B cell (primary cell): ENCODE measurements at regions not wholly inside any gene's neighbourhood (a gene's known extent, or its start where the extent isn't known, plus 50 kb on each side); places are given as distances from the start of the nearest gene placed in this dataset.

ENCODE experiments used
- ATAC-seq: fragments of 200-7000 bp; cut with Tn5 transposase; one replicate; pipeline ENCODE4 v1.10.0; 2021; ENCODE audit warnings: low read depth, mild to moderate bottlenecking, moderate number of reproducible peaks, moderate library complexity
- CTCF ChIA-PET: fragments of 350-600 bp; sonication (Branson Sonifier 250); formaldehyde crosslinking; loops from one replicate; lab custom pipeline; 2021; ENCODE audit warnings: antibody characterized with exemption, inconsistent platforms; lab: Charles Lee
- POLR2A ChIA-PET: fragments of 350-600 bp; sonication (Branson Sonifier 250); formaldehyde crosslinking; loops from one replicate; lab custom pipeline; 2021; ENCODE audit warnings: antibody characterized with exemption; lab: Charles Lee
- DNase-seq: peaks from one replicate; pipeline ENCODE4 v3.0.0; 2013
- H2AFZ ChIP-seq: 2 replicates; pipeline ENCODE4 v1.6.1; 2012; ENCODE audit warnings: mild to moderate bottlenecking, low read depth, low read length; ENCODE audit not compliant: insufficient read depth, poor library complexity, severe bottlenecking
- H3K27ac ChIP-seq, 2 donors: 1 replicate in 1 of 2; 2 replicates in 1 of 2; pipeline ENCODE4 v1.5.1; 2012 to 2013; ENCODE audit warnings: low read length in 2 of 2, mild to moderate bottlenecking in 2 of 2, moderate library complexity in 1 of 2
- H3K27me3 ChIP-seq, 4 experiments: fragments of 200-600 bp in 1 of 4; sonication (generic) in 1 of 4; replicated peaks in 1 of 4; 1 replicate in 2 of 4; 2 replicates in 2 of 4; pipeline versions ENCODE4 v1.6.1 to v1.7.0; 2013 to 2016; ENCODE audit warnings: low read length in 3 of 4, mild to moderate bottlenecking in 2 of 4, mixed read lengths in 1 of 4, moderate library complexity in 1 of 4; ENCODE audit not compliant: insufficient read depth in 4 of 4, control insufficient read depth in 3 of 4; ENCODE audit errors: control extremely low read depth in 1 of 4
- H3K36me3 ChIP-seq, 2 experiments: replicated peaks in 1 of 2; 1 replicate in 1 of 2; 2 replicates in 1 of 2; pipeline versions ENCODE4 v1.6.1 to v1.7.1; 2013; ENCODE audit warnings: low read length in 1 of 2; ENCODE audit not compliant: insufficient read depth in 2 of 2, control insufficient read depth in 1 of 2; ENCODE audit errors: control extremely low read depth in 1 of 2, extremely low read depth in 1 of 2
- H3K4me1 ChIP-seq, 2 donors: fragments of 200-600 bp in 1 of 2; sonication (generic) in 1 of 2; 1 replicate in 1 of 2; 2 replicates in 1 of 2; pipeline versions ENCODE4 v1.5.1 to v1.6.1; 2013 to 2017; ENCODE audit warnings: low read length in 2 of 2; ENCODE audit not compliant: control insufficient read depth in 2 of 2, insufficient read depth in 2 of 2
- H3K4me2 ChIP-seq: replicated peaks from 2 replicates; pipeline ENCODE3; 2012; ENCODE audit warnings: mild to moderate bottlenecking, low read depth, low read length; ENCODE audit not compliant: poor library complexity, severe bottlenecking
- H3K4me3 ChIP-seq, 5 experiments: fragments of 200-600 bp in 1 of 5; sonication (generic) in 1 of 5; 1 replicate in 3 of 5; 2 replicates in 2 of 5; pipeline versions ENCODE4 v1.5.1 to v1.7.0; 2011 to 2016; ENCODE audit warnings: low read length in 4 of 5, mild to moderate bottlenecking in 4 of 5, low read depth in 2 of 5, control low read depth in 1 of 5, moderate library complexity in 1 of 5; ENCODE audit not compliant: insufficient read depth in 1 of 5; ENCODE audit errors: control extremely low read depth in 1 of 5, extremely low read depth in 1 of 5
- H3K79me2 ChIP-seq: fragments of 200-600 bp; sonication (generic); one replicate; pipeline ENCODE4 v1.6.0; 2016; ENCODE audit warnings: low read length; ENCODE audit not compliant: control insufficient read depth, insufficient read depth
- H3K9ac ChIP-seq: fragments of 200-600 bp; sonication (generic); 2 replicates; pipeline ENCODE4 v1.6.1; 2017; ENCODE audit warnings: mild to moderate bottlenecking, low read length, moderate library complexity
- H3K9me3 ChIP-seq, 3 donors: one replicate each; pipeline versions ENCODE4 v1.6.1 to v1.7.1; 2013; ENCODE audit warnings: low read length in 2 of 3; ENCODE audit not compliant: control insufficient read depth in 2 of 3, insufficient read depth in 1 of 3; ENCODE audit errors: control extremely low read depth in 1 of 3
- H4K20me1 ChIP-seq: 2 replicates; pipeline ENCODE4 v1.6.0; 2012; ENCODE audit warnings: mild to moderate bottlenecking, low read length; ENCODE audit not compliant: insufficient read depth, control insufficient read depth, poor library complexity, severe bottlenecking
- H3K27ac Mint-ChIP-seq: one replicate; pipeline ENCODE4 v1.8.0; 2021; ENCODE audit warnings: mixed read lengths
- H3K27me3 Mint-ChIP-seq: one replicate; pipeline ENCODE4 v1.8.0; 2021; ENCODE audit warnings: mixed read lengths
- H3K4me1 Mint-ChIP-seq: one replicate; pipeline ENCODE4 v1.8.0; 2021; ENCODE audit warnings: mixed read lengths
- H3K4me3 Mint-ChIP-seq: one replicate; pipeline ENCODE4 v1.8.0; 2021; ENCODE audit warnings: mixed read lengths
- H3K9me3 Mint-ChIP-seq: one replicate; pipeline ENCODE4 v1.8.0; 2022; ENCODE audit warnings: mixed read lengths; ENCODE audit not compliant: insufficient read depth
- EZH2 ChIP-seq: IDR thresholded peaks from 2 replicates; pipeline ENCODE4 v1.6.1; 2012; ENCODE audit warnings: borderline replicate concordance, low read depth, mild to moderate bottlenecking, moderate library complexity, low read length; ENCODE audit not compliant: insufficient read depth, poor library complexity, severe bottlenecking
- WGBS: methylation state at CpG from one replicate; pipeline ENCODE4 v1.1.5; 2013; ENCODE audit warnings: missing lambda C conversion rate; ENCODE audit not compliant: insufficient coverage; 5-methylcytosine and 5-hydroxymethylcytosine counted together
- intact Hi-C: fragments of 100-400 bp; cut with micrococcal nuclease; formaldehyde crosslinking; loops from one replicate; pipeline ENCODE4 v1.10.0; 2022
- TF ChIP-seq, protein P1 (sequence below): fragments of 200-600 bp; IDR thresholded peaks from one replicate; pipeline ENCODE4 v1.8.0; 2022; ENCODE audit warnings: antibody characterized with exemption, mild to moderate bottlenecking

DNA sequence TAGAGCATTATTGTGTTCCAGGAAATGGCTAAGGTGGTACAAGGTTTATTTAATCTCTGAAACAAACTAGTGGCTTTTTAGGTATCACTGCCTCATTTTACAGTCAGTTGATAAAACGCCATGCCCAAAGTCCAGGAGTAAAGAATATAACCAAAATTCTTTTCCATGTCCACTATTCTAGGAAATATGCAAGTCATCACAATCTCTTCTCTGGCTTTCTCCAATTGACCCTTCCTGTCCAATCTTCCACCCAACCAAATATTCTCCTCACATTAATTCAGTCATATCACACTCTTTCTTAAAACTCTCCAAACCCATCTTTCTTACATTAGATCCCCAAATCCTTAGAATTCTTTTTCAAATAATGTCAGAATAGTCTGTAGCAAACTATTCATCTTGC, 1110.0 kb upstream of the CDH8 start:
- Histone ChIP-seq H4K20me1 (no peaks in the 10 kb centered on the region), H2AFZ (no peak overlapping the region), H3K4me1 (no peaks in the 10 kb centered on the region), H3K9me3 (peaks cover 0 to 9% (median 0%) of the 10 kb centered on the region in 3 donors), H3K4me2 (no peak overlapping the region), H3K27ac (no peak overlapping the region), H3K4me3 (no peak overlapping the region), H3K27me3 (no peaks in the 10 kb centered on the region), H3K79me2 (no peaks in the 10 kb centered on the region), H3K9ac (no peak overlapping the region), H3K36me3 (no peaks in the 10 kb centered on the region)
- no peak overlapping the region for H3K27ac Mint-ChIP-seq
- TF ChIP-seq, protein P1, sequence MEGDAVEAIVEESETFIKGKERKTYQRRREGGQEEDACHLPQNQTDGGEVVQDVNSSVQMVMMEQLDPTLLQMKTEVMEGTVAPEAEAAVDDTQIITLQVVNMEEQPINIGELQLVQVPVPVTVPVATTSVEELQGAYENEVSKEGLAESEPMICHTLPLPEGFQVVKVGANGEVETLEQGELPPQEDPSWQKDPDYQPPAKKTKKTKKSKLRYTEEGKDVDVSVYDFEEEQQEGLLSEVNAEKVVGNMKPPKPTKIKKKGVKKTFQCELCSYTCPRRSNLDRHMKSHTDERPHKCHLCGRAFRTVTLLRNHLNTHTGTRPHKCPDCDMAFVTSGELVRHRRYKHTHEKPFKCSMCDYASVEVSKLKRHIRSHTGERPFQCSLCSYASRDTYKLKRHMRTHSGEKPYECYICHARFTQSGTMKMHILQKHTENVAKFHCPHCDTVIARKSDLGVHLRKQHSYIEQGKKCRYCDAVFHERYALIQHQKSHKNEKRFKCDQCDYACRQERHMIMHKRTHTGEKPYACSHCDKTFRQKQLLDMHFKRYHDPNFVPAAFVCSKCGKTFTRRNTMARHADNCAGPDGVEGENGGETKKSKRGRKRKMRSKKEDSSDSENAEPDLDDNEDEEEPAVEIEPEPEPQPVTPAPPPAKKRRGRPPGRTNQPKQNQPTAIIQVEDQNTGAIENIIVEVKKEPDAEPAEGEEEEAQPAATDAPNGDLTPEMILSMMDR = no peak
- no peak for TF ChIP-seq EZH2
- no peaks in the 10 kb centered on the region for H3K27me3 Mint-ChIP-seq
- ChIA-PET POLR2A (no interaction called here), CTCF (no interaction called here)
- 75% methylated on average over 1 of the region's 1 CpG for WGBS
- no peak overlapping the region for H3K4me3 Mint-ChIP-seq
- peaks cover 5% of the 10 kb centered on the region for H3K9me3 Mint-ChIP-seq
- intact Hi-C loops = no loop called here
- DNase-seq = no peak
- ATAC-seq = no peak
- H3K4me1 Mint-ChIP-seq = no peaks in the 10 kb centered on the region

DNA sequence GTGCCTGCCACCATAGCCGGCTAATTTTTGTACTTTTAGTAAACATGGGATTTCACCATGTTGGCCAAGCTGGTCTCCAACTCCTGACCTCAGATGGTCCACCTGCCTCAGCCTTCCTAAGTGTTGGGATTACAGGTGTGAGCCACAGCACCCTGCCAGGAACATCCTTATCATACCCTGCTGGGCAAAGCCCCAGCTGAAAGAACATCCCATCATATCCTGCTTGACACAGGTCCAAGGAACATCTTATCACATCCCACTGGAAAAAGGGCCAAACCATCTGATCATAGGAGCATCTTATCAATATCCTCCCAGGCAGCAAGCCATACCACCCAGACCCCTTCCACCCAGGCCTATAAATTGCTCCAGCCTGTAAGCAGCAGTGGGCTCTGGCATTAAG, 1109.2 kb upstream of the CDH8 start:
- Histone ChIP-seq H2AFZ (no peak overlapping the region), H3K27me3 (no peaks in the 10 kb centered on the region), H3K79me2 (no peaks in the 10 kb centered on the region), H4K20me1 (no peaks in the 10 kb centered on the region), H3K9ac (no peak overlapping the region), H3K9me3 (peaks cover 0 to 9% (median 0%) of the 10 kb centered on the region in 3 donors), H3K27ac (no peak overlapping the region), H3K4me2 (no peak overlapping the region), H3K4me3 (no peak overlapping the region), H3K36me3 (no peaks in the 10 kb centered on the region), H3K4me1 (no peaks in the 10 kb centered on the region)
- no CpG with 5 or more reads among the region's 1 CpG for WGBS
- ChIA-PET CTCF (no interaction called here), POLR2A (no interaction called here)
- Mint-ChIP-seq H3K4me3 (no peak overlapping the region), H3K27me3 (no peaks in the 10 kb centered on the region), H3K4me1 (no peaks in the 10 kb centered on the region), H3K27ac (no peak overlapping the region), H3K9me3 (peaks cover 5% of the 10 kb centered on the region)
- ATAC-seq (no peak), DNase-seq (no peak)
- TF ChIP-seq, protein P1 = no peak
- no peak for TF ChIP-seq EZH2
- intact Hi-C loops = no loop called here
